Amniotic epithelial cell (primary cell): ENCODE measurements at regions not wholly inside any gene's neighbourhood (a gene's known extent, or its start where the extent isn't known, plus 50 kb on each side); places are given as distances from the start of the nearest gene placed in this dataset.
"Not testable (repeated sequence)": the region's sequence is repeated elsewhere in the genome, so short reads cannot be mapped to it uniquely, and the experiment has no call there.

Experiments used
- DNase-seq: peaks from one replicate; pipeline ENCODE4 v3.0.0-alpha.2; 2010; ENCODE audit warnings: low read depth

DNA sequence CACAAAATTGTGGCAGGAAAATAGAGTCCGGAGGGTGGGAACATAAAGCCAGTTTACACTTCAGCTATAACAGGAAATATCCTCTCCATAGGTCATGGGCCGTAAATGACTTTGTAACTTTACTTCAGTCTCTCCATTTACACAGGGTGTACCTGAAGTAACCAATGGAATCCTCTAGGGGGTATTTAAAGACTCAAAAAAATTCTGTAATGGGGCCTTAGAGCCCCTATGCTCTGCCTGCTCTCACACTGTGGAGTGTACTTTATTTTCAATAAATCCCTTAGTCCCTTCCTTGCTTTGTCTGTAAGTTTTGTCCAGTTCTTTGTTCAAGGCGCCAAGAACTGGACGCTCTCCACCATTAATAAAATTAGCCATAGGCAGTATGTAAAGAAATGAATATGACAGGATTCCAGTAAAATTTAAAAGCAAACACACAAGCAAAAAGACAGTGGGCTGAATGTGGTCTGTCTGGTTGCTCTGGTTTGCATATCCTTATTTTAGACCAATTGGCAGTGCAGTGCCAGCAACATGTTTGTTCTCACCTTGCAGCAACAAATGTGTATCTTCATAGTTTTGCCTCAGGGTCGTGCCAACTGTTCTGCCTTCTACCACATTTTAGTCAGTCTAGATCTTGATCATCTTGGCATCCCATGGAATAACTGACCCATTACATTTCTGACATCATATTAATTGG is 801.5 kb upstream of the SPRY2 start:
- DNase-seq, result no peak

DNA sequence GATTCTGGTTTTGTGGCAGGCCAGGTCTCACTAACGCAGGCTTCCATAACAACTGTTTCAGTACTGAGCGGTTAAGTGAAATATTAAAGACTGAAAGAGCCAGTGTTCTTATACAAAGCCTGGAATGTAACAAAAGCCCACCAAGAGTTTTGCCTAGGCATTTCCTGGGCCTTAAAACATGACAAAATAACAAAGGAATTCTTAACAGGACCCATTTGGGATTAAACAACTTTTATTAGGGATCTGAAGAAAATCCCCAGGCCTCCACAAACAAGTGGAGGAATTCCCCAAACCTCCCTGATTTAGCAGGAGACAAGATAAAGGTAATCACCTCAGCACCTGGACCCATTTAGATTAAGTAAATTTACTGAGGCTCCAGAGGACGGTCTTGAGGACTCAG is 799.7 kb upstream of the SPRY2 start:
- no peak for DNase-seq

DNA sequence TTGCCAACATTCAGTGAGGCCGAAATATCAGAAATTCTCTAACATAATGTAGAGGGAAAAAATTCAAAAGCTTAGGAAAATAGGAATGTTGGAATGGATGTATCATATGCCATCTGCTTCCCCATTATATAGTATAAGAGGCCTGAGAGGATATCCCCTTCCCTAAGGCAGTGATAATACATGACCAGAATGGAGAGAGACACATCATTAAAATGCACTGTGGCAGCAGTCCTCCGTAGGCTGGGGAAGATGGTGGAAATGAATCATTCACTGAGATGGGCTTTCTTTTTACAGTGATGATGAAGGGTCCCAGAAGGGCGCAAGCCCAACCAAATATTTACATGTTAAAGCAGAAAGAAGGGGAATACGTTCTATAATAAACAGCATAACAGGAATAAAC is 799.1 kb upstream of the SPRY2 start:
- no peak for DNase-seq

DNA sequence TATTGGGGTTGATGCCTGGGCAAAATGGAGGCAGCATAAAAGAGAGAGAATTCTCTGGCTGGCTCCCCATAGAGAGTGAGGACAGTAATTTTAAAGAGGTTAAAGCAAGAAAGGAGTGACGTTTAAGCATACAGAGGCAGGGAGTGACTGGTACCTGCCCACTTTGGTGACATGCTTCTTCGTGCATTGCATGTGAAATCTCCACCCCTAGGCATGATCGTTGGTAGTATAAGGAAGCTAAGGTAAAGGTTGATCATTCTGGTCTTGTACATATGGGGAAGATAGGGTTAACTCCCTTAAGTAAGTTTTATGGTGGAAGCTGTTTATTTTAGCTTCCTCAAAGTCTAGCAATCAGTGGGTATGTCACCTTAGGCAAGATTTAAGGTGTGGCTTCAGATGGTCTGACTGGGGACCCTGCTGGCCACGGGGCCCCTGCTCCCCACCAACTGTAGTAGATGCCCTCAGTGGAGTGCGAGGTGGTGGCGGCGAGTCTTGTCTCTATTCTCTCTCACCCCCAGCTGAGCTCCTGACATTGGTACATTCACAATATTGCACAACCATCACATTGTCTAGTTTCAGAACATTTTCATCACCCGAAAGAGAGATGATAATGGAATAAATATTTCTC is 797.5 kb upstream of the SPRY2 start:
- DNase-seq, result no peak

DNA sequence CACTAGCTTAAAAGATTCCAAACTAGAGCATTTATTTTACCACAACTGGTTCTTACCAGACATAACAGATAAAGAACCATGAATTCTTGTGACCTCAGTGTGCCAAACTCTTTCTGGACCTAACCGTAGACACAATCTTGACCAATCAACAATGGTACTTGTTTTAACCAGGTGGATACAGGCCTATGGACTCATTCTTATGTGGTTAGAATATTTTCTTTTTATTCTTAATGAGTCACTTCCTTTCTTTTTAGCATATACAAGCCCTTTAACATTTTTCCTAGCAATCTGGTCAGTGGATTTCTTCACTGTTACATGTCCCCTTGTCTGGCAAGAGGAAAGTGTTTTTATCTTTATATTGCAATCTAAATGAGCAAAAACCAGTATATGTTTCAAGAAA is 792.1 kb upstream of the SPRY2 start:
- peak; percentile 11 for DNase-seq

DNA sequence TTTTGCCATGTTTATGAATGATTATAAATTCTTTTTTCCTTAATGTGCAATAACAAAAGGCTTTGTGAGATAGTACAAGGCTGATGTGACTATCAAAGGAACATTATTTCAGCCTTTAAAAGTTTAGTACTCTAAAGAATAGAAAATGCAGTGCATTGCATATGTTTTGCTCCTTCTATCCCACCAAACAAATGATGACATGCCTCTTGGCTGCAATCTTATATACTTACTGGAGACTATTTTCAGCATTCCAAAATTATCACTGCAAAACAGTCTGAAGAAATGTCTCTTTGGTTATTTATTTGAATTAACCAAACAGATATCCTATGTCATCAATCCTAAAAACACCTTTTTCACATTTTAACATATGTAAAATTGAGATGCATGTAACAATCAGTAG is 776.5 kb upstream of the SPRY2 start:
- DNase-seq, result no peak

DNA sequence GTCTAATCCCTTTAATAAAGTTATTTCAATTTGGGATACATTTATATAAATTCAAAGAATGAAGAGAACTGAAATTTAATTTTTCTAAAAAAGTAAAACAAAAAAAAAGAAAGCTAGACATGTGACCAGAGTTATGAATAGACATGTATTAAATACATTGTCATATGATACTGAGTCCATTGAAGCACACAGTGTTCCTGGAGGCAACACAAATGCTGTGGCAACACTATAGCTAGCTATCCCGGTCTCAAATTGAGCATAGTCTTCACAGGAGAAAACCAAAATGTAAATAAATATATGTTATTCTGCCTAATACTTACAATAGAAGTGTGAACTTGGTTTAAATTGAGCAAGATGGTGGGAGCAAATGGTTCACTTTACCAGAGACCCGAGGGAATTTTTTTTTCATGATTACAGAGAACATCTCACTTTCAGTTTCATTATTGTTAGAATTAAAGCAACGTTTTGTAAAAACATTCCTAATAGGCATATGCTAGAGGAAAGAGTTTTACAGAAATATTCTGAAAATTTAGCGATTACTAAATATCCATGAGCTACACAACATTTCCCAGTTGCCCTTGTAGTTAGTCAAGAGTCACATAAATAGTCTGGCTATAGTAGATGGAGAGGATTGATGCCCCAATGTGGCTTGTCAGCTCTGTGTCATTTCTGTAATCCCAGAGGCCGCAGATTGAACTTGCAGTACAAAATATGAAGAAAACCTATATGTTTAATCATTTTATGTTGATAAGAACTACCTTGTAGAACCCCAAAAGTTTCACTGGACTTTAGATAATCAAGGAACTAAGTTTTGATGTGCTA is 775.7 kb upstream of the SPRY2 start:
- DNase-seq, result peak; percentile 5

DNA sequence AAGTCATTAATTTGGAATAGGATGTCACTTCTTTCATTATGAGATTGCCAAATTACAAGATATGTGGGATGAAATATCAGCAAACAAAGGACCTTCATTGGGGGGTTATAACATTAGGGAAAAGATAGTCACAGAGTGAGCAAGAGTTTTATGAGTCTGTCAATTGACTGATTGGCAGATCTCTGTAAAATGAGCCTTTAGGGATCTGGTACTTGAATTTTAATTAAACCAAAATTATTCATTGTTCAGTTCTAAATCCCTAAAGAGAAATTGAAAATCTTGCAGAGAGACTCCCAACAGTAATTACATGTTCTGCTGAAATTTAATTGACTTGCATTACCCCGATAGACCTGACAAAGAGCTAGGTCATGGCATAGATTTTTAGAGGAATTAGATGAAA is 768.1 kb upstream of the SPRY2 start:
- no peak for DNase-seq

DNA sequence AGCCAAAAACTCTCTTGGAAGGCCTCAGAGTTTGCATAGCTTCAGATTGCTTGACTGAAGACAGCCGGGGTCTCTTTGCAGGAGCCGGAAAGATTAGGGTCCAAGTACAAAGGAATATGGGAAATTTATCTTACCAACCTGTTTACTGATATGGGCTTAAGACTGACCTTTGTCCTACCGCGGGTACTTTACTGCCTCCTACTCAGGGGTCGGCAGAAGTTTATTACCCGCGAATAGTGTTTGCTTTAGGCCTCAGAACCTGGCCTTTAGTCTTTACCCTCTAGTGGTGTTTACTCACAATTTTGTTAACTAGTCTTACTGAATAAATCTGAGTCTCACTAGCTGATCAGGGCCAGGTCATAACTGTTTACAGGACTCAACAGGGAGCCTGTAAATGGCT is 765.4 kb upstream of the SPRY2 start:
- DNase-seq, result no peak

DNA sequence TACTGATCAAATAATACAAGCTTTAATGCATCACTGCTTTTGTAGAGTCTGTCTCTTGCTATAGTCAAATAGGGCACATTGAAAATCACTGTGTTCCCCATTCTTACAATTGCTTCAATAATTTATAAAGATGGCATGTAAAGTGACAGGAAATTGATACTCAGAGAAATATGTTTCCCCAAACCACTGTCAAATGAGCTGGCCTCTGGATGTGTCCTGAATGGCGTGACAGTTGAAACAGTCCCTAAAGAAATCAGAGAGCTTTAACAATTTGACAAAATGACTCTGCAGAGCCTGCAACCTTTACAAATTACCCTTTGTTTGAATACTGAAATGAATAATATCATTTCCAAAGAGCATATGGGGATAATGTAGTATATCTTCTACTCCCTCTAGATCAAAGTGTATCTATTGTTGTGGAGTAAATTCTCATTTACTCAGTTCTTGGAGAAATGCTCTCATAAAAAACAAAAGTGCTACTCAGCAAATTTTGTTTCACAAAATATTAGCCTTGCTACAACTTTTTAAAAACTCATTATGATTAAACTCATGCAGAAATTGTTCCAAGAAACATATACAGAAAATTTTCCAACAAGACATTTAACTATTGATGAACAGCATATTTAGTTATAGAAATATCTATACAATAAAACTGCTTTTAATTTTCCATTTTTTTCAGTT is 763.2 kb upstream of the SPRY2 start:
- DNase-seq, result no peak

DNA sequence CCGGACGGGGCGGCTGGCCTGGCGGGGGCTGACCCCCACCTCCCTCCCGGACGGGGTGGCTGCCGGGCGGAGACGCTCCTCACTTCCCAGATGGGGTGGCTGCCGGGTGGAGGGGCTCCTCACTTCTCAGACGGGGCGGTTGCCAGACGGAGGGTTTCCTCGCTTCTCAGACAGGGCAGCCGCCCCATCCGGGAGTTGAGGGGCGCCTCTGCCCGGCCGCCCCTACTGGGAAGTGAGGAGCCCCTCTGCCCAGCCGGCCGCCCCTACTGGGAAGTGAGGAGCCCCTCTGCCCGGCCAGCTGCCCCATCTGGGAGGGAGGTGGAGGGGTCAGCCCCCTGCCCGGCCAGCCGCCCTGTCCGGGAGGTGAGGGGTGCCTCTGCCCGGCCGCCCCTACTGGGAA is 761.1 kb upstream of the SPRY2 start:
- DNase-seq, result not testable (repeated sequence)

DNA sequence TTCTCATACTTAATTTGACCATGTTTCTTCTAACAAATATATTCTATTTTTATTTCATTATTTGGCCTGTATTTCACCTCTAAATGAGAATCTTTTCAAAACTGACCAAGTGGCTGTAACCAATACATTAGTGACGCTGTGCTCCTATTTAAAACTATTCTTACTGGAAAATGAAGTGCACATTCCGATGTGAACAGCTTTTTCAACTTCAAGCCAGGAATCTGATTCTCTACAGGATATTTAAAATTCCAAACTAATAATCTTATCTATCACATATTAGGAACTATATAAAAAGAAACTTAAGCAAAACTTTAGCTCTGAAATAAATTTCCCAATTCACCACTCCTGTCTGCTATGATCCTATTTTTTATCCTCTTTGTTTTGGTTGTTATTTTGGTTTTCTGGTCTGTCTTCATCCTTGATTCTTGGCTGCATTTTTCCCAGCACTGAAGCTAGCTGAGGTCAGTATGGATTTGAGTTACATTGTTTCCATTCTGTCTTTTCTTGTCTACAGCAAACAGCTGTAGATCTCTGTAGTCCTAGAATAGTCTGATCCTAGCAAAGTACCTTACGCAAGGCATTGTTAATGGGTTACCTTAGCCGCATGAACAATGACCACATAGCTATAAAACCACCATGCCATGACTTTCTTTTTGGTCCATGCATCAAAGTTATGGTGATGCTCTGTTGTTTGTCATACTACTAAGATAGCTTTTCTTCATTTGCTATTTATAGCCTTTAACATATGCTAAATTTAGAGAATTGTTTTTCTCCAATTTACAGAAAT is 748.6 kb upstream of the SPRY2 start:
- no peak for DNase-seq

DNA sequence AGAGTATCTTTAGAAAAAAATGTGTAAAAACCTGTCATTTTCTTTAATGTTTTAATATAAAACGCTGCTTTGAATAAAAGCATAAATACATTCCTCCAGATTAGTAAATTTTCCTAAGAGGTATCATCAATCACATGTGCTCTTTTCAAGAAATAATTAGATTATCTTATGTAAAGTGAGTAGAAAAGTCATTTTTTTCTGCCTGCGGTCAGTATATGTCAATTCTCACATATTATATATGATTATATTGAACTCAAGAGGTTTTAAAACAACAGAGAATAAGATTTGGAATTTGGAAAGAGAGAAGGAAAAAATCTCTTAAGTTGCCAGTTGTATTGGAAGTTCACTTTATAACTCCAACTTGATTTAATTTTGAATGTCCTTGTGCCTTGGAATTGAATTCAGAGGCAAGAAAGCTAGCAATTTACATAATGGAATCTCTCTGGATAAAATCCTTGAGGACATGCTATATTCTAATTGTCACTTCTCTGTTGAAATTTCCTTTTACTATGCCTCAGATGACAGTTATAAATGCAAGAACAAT is 740.1 kb upstream of the SPRY2 start:
- DNase-seq, result no peak

DNA sequence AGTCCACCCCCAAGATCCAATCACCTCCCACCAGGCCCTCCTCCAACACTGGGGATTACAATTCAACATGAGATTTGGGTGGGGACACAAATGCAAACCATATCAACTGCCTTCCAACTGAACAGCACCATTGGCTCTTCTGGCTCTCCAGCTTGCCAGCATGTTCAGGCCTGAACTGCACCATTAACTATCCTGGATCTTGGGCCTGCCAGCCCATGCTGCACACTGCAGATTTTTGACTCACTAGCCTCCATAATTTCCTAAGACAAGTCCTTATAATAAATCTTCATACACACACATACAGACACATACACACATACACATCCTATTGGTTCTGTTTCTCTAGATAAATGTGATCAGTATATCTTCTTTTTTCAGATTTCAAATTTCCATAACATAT is 737.1 kb upstream of the SPRY2 start:
- no peak for DNase-seq

DNA sequence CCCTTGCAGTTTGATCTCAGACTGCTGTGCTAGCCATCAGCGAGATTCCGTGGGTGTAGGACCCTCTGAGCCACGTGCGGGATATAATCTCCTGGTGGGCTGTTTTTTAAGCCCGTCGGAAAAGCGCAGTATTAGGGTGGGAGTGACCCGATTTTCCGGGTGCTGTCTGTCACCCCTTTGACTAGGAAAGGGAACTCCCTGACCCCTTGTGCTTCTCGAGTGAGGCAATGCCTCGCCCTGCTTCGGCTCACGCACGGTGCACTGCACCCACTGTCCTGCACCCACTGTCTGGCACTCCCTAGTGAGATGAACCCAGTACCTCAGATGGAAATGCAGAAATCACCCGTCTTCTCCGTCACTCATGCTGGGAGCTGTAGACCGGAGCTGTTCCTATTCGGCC is 728.9 kb upstream of the SPRY2 start:
- not testable (repeated sequence) for DNase-seq

DNA sequence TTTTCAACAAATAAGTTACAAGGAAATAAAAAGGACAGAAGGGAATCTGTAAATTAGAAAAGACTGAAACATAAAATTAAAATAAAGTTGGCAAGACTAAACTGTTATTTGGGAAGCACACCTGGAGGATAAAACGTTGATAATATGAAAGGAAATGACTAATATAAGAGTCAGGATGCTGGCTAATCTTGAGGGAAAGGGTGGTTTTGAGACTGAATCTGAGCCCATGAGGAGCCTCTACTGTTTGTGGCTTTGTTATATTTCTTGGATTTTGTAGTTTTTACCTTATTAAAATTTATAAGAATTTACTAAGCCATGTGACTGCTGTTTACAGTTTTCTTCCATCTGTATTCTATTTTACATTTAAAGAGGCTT is 718.0 kb upstream of the SPRY2 start:
- no peak for DNase-seq

DNA sequence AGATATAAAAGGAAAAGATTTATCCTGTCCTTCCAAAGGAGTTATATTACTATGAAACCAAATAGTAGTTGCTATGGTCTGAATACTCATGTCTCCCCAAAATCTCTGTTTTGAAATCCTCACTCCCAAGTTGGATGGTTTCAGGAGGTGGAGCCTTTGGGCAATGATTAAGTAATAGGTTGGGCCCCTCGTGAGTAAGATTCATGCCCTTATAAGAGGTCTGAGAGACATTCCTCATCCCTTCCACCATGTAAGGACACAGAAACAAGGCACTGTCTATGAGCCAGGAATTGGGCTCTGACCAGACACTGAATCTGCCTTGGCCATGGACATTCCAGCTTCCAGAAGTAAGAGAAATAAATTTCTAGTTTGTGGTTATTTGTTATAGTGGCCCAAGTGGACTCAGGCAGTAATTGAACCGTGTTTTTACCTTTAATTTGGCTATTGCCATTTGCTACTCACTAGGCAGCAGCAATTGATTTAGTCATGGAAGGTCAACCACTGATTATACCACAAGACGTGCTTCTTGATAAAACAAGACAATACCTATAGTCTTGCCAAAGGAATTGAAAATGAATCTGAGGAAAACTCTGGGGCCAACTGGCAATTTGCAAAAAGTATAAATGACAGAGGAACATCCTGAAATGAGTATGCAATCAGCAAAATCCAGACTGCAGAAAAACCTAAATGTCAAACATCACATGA is 717.4 kb upstream of the SPRY2 start:
- DNase-seq, result no peak

DNA sequence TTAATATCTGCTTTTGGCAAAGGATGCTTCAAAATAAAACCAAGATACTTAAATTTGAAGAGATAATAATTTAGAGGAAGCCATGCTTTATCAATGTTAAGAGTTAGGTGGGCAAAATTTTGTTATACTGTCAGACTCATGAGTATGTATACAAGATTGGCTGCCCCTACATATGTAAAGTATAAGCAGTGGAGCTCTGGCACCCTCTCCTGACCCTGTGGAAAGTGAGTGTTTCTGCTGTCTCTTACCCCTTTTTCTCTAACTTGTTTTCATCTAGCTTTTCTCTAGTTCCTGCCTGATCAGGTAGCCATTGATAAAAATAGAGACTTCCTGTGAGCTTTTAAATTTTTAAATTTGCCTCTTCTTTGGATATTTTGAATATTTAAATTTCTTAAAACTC is 710.9 kb upstream of the SPRY2 start:
- DNase-seq, result no peak

DNA sequence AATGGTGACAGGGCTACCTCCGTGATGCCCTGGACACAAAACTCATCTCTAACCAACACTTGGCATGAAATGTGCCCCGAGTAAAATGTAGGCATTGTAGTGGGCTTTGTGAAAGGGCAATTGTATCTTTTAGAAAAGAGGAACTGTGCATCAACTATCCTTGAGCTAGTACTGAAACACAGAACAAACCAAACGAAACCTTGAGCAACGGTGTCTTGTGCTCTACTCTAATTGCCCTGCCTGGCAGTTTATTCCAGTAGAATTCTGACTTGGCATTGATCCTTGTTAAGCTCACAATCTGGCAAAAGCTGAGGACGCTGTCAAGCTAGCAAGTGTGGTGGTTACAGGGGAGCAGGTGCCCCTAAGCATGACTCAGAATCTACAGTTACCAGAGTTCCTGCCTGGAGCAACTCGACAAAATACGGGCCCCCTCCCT is 707.1 kb upstream of the SPRY2 start:
- DNase-seq, result no peak

DNA sequence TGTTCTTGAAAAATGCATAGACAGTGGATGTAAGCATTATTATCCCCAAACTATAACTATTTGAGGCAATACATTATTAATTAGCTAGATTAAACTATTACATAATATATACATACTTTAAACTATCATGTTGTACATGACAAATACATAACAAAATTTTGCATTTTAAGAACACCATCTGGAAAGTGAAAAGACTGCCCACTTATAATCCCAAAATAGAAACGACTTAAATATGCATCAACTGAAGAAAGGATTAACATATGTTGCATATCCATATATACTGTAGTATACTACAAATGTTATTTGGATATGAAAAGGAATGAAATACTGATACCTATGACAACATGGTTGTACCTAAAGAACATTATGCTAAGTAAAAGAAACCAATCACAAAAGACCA is 700.8 kb upstream of the SPRY2 start:
- DNase-seq, result no peak

DNA sequence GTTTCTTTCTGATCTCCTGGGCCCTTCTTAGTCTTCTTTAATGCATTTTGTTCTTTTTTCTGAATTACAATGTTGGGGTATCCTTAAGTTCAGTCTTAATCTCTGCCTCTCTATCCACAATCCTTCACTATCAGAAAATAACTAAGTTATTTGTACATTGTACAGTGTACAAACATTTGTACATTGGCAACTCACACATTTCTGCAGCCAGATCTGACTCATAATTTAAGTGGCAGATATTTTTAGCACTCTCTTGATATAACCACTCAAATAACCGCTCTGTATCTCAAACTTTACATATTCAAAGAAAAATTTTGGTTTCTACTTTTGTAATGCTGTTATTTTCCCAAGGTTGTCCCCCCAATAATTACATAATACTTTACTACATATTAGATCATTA is 691.1 kb upstream of the SPRY2 start:
- DNase-seq, result no peak
